ENCODE measurements at regions not wholly inside any gene's neighbourhood (a gene's known extent, or its start where the extent isn't known, plus 50 kb on each side); places are given as distances from the start of the nearest gene placed in this dataset.

DNA sequence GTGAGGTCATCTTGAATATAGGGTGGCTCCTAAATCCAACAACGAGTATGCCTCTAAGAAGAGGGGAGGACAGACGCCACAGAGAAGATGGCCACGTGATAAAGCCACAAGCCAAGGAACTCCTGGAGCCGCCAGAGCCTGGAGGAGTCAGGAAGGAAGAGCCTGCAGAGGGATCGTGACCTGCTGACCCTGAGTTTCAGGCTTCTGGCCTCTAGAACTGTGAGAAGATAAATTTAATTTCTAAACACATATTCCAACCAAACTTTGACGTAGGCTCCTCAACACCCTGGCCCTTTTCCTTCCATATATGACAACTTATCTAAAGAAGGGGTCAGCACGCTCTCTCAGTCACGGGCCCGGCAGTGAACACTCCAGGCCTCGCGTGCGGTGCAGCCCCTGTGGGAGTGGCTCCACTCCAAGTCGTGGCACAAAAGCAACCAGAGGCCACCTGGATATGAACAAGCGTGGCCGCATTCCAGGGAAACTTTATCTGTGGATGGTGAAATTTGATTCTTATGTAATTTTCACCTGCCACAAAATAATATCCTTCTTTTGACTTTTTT, 138.6 kb upstream of the AJAP1 start:
- no peak for TF ChIP-seq CTCF (IDR thresholded peaks at IDR 0.05; ENCODE audit: insufficient read depth, low read depth, low read length)
- no peak for TF ChIP-seq EZH2 (IDR thresholded peaks at IDR 0.05; ENCODE audit: insufficient read depth, low read length)
